Immature natural killer cell (primary cell): ENCODE measurements at regions not wholly inside any gene's neighbourhood (a gene's known extent, or its start where the extent isn't known, plus 50 kb on each side); places are given as distances from the start of the nearest gene placed in this dataset.
A peak's percentile ranks its signal among the peaks of the same experiment; 100 is the strongest.
"Not testable (repeated sequence)": the region's sequence is repeated elsewhere in the genome, so short reads cannot be mapped to it uniquely, and the experiment has no call there.

Experiments used
- DNase-seq, 3 donors: peaks; one replicate each; pipeline ENCODE4 v3.0.0; 2022; ENCODE audit warnings: mixed read lengths in 1 of 3
- H3K27ac Mint-ChIP-seq, 6 donors: one replicate each; pipeline ENCODE4 v1.8.0; 2020; ENCODE audit warnings: mixed read lengths in 6 of 6, mild to moderate bottlenecking in 5 of 6, inconsistent platforms in 4 of 6, moderate library complexity in 3 of 6
- H3K27me3 Mint-ChIP-seq, 3 donors: one replicate each; pipeline ENCODE4 v1.8.0; 2020 to 2021; ENCODE audit warnings: low read depth in 3 of 3, mild to moderate bottlenecking in 3 of 3, mixed read lengths in 3 of 3, moderate library complexity in 3 of 3, inconsistent platforms in 1 of 3
- H3K36me3 Mint-ChIP-seq, 3 donors: one replicate each; pipeline ENCODE4 v1.8.0; 2020; ENCODE audit warnings: mixed read lengths in 3 of 3, inconsistent platforms in 2 of 3, mild to moderate bottlenecking in 2 of 3
- H3K4me1 Mint-ChIP-seq, 2 donors: one replicate each; pipeline ENCODE4 v1.8.0; 2020; ENCODE audit warnings: inconsistent platforms in 2 of 2, mild to moderate bottlenecking in 2 of 2, mixed read lengths in 2 of 2, moderate library complexity in 1 of 2
- H3K4me3 Mint-ChIP-seq, 5 donors: one replicate each; pipeline ENCODE4 v1.8.0; 2020; ENCODE audit warnings: mild to moderate bottlenecking in 5 of 5, mixed read lengths in 5 of 5, inconsistent platforms in 3 of 5, moderate library complexity in 3 of 5
- H3K9me3 Mint-ChIP-seq, 6 donors: one replicate each; pipeline ENCODE4 v1.8.0; 2020; ENCODE audit warnings: mild to moderate bottlenecking in 6 of 6, mixed read lengths in 6 of 6, inconsistent platforms in 4 of 6, moderate library complexity in 3 of 6

DNA sequence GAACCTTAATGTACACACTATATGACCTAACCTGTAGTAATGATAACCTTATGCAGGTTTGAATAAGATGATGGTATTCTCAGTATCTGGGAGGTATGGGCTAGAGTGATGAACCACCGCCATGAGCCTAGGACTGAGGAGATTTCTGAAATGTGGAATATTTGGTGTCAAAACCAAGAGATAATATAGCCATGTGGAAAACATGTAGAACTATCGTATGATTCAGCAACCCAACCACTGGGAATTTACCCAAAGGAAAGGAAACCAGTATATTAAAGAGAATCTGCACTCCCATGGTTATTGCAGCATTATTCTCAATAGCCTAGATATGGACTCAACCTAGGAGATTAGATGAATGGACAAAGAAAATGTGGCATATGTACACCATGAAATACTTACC, 271.7 kb upstream of the BTG1 start:
- Mint-ChIP-seq H3K27me3 (peaks cover 0 to 2% (median 2%) of the 10 kb centered on the region in 3 donors), H3K36me3 (peaks cover 0 to 7% (median 4%) of the 10 kb centered on the region in 3 donors), H3K4me1 (peaks cover 4 to 17% of the 10 kb centered on the region in 2 donors), H3K27ac (no peak overlapping the region), H3K9me3 (no peaks in the 10 kb centered on the region), H3K4me3 (no peak overlapping the region)
- DNase-seq: no peak

DNA sequence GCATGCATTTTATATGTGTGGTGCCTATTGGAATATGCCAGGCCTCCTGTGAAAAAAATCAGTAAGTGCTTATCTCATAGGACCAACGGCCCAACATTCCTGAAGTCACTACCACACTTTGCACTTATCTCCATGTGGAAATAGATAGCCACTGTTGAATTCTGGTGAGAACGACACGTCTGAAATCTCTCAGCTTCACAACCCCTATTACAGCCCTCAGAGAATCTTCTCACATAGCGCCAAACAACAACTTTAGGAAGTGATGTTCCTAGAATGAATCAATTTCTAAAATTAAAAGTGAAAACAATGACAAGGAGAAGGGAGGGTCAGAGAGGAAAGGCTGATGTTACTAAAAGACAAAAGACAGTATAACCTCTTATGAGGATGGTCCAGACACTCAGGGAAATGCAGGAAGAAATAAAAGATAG, 270.8 kb upstream of the BTG1 start:
- Mint-ChIP-seq H3K4me3 (no peak overlapping the region), H3K9me3 (no peaks in the 10 kb centered on the region), H3K4me1 (peaks cover 4 to 17% of the 10 kb centered on the region in 2 donors), H3K27me3 (peaks cover 0 to 2% (median 2%) of the 10 kb centered on the region in 3 donors), H3K27ac (no peak overlapping the region), H3K36me3 (peaks cover 0 to 7% (median 4%) of the 10 kb centered on the region in 3 donors)
- DNase-seq: no peak

DNA sequence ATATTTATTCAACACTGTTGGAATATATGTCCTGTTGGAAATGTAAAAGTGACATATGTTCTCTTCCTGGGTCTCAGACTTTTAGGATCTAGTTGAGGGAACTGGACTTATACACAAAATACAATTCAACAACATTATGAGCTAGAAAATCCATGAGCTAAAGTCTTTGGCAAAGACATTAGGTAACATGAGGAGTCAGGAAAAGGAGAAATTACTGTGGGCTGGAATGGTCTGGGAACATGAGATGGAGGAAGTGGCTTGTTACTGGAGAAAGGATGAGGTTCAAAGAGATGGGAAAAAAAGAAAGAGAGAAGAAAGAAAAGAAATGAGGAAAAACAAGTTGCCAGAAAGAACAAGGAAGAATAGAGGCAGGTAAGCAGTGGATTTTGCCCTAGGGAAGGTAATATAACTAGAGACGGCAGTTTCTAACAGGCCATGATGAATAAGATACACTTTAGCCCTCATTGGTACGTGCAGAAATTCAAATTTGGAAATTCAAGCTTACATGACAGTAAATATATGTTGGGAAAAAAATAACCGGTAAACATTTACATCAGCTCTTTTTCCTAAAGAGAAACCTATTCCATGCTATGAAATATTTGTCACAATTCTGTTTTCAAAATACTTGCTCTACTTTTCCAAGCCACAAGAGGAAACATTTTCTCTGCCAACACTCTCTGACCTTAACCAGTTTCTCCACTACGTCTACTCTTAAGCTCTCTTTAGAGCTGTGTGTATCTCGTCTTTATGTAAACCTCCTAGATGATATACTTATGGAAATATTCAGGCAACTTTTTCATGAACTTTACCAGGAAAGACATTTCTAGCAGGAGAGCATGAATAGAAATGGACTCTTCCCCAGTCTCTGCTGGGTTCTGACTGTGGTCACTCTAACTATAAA, 268.8 kb upstream of the BTG1 start:
- Mint-ChIP-seq H3K36me3 (peaks cover 0 to 4% (median 0%) of the 10 kb centered on the region in 3 donors), H3K27me3 (peaks cover 0 to 5% (median 4%) of the 10 kb centered on the region in 3 donors), H3K4me3 (no peak overlapping the region), H3K9me3 (no peaks in the 10 kb centered on the region), H3K27ac (peak overlapping the region in 2 of 6 donors; percentile 2 to 26), H3K4me1 (peaks cover 4 to 17% of the 10 kb centered on the region in 2 donors)
- no peak for DNase-seq

DNA sequence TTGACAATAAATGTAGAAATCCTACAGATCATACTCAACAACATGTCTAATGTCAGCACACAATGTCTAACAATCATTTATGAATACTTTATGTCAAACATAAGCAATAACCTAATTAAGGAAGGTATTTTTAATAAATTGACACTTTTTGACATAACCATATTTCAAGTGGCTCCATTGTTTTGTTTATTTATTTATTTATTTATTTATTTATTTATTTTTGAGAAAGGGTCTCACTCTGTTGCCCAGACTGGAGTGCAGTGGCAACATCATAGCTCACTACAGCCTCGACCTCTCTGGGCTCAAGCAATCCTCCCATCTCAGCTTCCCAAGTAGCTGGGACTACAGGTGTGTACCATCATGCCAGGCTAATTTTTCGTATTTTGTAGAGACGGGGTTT, 267.6 kb upstream of the BTG1 start:
- H3K9me3 Mint-ChIP-seq: no peaks in the 10 kb centered on the region
- no peak overlapping the region for H3K27ac Mint-ChIP-seq
- H3K4me3 Mint-ChIP-seq: no peak overlapping the region
- peaks cover 0 to 5% (median 4%) of the 10 kb centered on the region in 3 donors for H3K27me3 Mint-ChIP-seq
- H3K4me1 Mint-ChIP-seq: peaks cover 6 to 21% of the 10 kb centered on the region in 2 donors
- peaks cover 0 to 4% (median 0%) of the 10 kb centered on the region in 3 donors for H3K36me3 Mint-ChIP-seq
- DNase-seq: no peak

GRCh38 chr12:92412856-92413255, 267.2 kb upstream of the BTG1 start:
- peaks cover 10 to 26% of the 10 kb centered on the region in 2 donors for H3K4me1 Mint-ChIP-seq
- no peak overlapping the region for H3K4me3 Mint-ChIP-seq
- no peak for DNase-seq
- H3K27ac Mint-ChIP-seq: no peak overlapping the region
- H3K36me3 Mint-ChIP-seq: peaks cover 0 to 4% (median 0%) of the 10 kb centered on the region in 3 donors
- H3K27me3 Mint-ChIP-seq: peaks cover 0 to 5% (median 3%) of the 10 kb centered on the region in 3 donors
- no peaks in the 10 kb centered on the region for H3K9me3 Mint-ChIP-seq

DNA sequence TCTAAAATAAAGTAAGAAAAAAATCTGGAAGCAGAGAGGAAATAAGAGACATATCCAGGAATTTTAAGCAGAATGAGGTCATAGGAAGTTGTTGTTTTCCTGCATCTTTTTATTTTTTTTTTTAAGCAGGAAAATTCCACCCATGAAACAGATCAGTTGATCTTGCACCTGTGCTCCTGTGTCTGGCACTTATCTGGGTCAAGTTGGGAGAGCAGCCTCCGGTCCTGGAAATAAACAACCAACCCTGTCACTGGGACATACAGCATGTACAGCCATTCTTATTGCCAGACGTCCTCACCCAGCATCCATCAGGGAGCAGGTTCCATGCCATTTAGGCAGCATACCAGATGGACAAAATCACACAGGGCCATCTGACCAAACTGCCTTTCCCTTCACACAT, 266.0 kb upstream of the BTG1 start:
- DNase-seq: no peak
- Mint-ChIP-seq H3K36me3 (peaks cover 0 to 4% (median 0%) of the 10 kb centered on the region in 3 donors), H3K4me1 (peaks cover 13 to 31% of the 10 kb centered on the region in 2 donors), H3K27ac (no peak overlapping the region), H3K9me3 (no peaks in the 10 kb centered on the region), H3K4me3 (no peak overlapping the region), H3K27me3 (peaks cover 0 to 5% (median 2%) of the 10 kb centered on the region in 3 donors)

- Mint-ChIP-seq H3K36me3 (peaks cover 0 to 4% (median 3%) of the 10 kb centered on the region in 3 donors), H3K27ac (peak overlapping the region in 1 of 6 donors; percentile 78), H3K27me3 (peaks cover 0 to 3% (median 2%) of the 10 kb centered on the region in 3 donors), H3K4me3 (peak overlapping the region in 2 of 5 donors; percentile 34 to 46), H3K4me1 (peaks cover 38 to 45% of the 10 kb centered on the region in 2 donors), H3K9me3 (no peaks in the 10 kb centered on the region)
- DNase-seq: peak; percentile 40 to 53 (median 46)
Observed at GRCh38 chr12:92408072-92408900, 262.6 kb upstream of the BTG1 start.

DNA sequence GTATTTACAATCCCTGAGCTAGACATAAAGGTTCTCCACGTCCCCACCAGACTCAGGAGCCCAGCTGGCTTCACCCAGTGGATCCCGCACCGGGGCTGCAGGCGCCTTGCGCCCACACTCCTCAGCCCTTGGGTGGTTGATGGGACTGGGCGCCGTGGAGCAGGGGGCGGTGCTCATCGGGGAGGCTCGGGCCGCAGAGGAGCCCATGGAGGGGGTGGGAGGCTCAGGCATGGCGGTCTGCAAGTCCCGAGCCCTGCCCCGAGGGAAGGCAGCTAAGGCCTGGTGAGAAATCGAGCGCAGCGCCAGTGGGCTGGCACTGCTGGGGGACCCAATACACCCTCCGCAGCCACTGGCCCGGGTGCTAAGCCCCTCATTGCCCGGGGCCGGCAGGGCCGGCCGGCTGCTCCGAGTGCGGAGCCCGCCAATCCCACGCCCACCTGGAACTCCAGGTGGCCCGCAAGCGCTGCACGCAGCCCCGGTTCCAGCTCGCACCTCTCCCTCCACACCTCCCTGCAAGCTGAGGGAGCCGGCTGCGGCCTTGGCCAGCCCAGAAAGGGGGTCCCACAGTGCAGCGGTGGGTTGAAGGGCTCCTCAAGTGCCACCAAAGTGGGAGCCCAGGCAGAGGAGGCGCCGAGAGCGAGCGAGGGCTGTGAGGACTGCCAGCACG, 260.9 kb upstream of the BTG1 start:
- H3K9me3 Mint-ChIP-seq, DNase-seq, H3K27me3 Mint-ChIP-seq, H3K36me3 Mint-ChIP-seq: not testable (repeated sequence)
- Mint-ChIP-seq H3K27ac (peak overlapping the region in 5 of 6 donors; percentile 86 to 94 (median 91)), H3K4me1 (peaks cover 47 to 62% of the 10 kb centered on the region in 2 donors), H3K4me3 (peak overlapping the region in 1 of 5 donors; percentile 88)

DNA sequence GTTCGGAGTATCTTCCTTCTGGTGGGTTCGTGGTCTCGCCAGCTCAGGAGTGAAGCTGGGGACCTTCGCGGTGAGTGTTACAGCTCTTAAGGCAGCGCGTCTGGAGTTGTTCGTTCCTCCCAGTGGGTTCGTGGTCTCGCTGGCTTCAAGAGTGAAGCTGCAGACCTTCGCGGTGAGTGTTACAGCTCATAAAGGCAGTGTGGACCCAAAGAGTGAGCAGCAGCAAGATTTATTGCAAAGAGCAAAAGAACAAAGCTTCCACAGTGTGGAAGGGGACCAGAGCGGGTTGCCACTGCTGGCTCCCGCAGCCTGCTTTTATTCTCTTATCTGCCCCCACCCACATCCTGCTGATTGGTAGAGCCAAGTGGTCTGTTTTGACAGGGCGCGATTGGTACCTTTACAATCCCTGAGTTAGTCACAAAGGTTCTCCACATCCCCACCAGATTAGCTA, 260.2 kb upstream of the BTG1 start:
- H3K4me3 Mint-ChIP-seq: peak overlapping the region; percentile 85 to 94 (median 88)
- H3K36me3 Mint-ChIP-seq, H3K27me3 Mint-ChIP-seq, H3K9me3 Mint-ChIP-seq: not testable (repeated sequence)
- peak overlapping the region; percentile 86 to 97 (median 92) for H3K27ac Mint-ChIP-seq
- DNase-seq: peak; percentile 37 to 54 (median 52)
- H3K4me1 Mint-ChIP-seq: peaks cover 53 to 69% of the 10 kb centered on the region in 2 donors

DNA sequence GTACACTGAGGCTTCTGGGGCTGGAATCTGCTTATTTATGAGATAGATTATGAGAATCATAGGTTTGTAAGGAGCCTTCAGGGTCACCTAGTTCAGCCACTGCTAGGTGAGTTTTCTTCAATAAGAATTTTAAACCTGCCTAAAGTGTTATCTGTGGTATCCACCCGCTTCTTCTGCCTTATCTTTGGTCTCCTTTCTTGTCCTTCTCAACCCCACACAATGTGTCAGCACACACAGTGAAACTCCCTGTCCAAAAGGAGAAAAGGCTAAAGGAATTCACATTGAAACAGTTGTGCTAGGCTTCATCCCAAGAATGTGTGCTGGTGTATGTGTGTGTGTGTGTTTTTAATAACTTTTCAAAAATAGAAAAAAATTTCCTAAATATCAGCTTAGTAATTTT, 259.3 kb upstream of the BTG1 start:
- peaks cover 58 to 76% of the 10 kb centered on the region in 2 donors for H3K4me1 Mint-ChIP-seq
- no peaks in the 10 kb centered on the region for H3K9me3 Mint-ChIP-seq
- H3K4me3 Mint-ChIP-seq: peak overlapping the region; percentile 85 to 94 (median 88)
- peaks cover 0 to 3% (median under 1%) of the 10 kb centered on the region in 3 donors for H3K27me3 Mint-ChIP-seq
- H3K36me3 Mint-ChIP-seq: peaks cover 0 to 3% (median 0%) of the 10 kb centered on the region in 3 donors
- peak overlapping the region; percentile 75 to 97 (median 87) for H3K27ac Mint-ChIP-seq
- no peak for DNase-seq

- Mint-ChIP-seq H3K9me3 (no peaks in the 10 kb centered on the region), H3K36me3 (peaks cover 0 to 3% (median 0%) of the 10 kb centered on the region in 3 donors), H3K27me3 (peaks cover 0 to 3% (median 0%) of the 10 kb centered on the region in 3 donors), H3K27ac (peak overlapping the region; percentile 84 to 97 (median 90)), H3K4me3 (peak overlapping the region; percentile 85 to 94 (median 88)), H3K4me1 (peaks cover 64 to 82% of the 10 kb centered on the region in 2 donors)
- DNase-seq: no peak
Observed at GRCh38 chr12:92404259-92404894, 258.7 kb upstream of the BTG1 start.

GRCh38 chr12:92403210-92404175, 257.8 kb upstream of the BTG1 start:
- DNase-seq: peak; percentile 60 to 66 (median 62)
- H3K9me3 Mint-ChIP-seq: no peaks in the 10 kb centered on the region
- peak overlapping the region; percentile 31 to 88 (median 55) for H3K4me3 Mint-ChIP-seq
- peaks cover 0 to 3% (median 0%) of the 10 kb centered on the region in 3 donors for H3K27me3 Mint-ChIP-seq
- H3K27ac Mint-ChIP-seq: peak overlapping the region; percentile 84 to 97 (median 90)
- H3K4me1 Mint-ChIP-seq: peaks cover 72 to 88% of the 10 kb centered on the region in 2 donors
- peaks cover 0 to 3% (median 0%) of the 10 kb centered on the region in 3 donors for H3K36me3 Mint-ChIP-seq
